Eye (tissue), 1 donor: ENCODE measurements at regions not wholly inside any gene's neighbourhood (a gene's known extent, or its start where the extent isn't known, plus 50 kb on each side); places are given as distances from the start of the nearest gene placed in this dataset.

ENCODE experiments used
- DNase-seq: peaks from one replicate; pipeline ENCODE4 v3.0.0-alpha.2; 2015

DNA sequence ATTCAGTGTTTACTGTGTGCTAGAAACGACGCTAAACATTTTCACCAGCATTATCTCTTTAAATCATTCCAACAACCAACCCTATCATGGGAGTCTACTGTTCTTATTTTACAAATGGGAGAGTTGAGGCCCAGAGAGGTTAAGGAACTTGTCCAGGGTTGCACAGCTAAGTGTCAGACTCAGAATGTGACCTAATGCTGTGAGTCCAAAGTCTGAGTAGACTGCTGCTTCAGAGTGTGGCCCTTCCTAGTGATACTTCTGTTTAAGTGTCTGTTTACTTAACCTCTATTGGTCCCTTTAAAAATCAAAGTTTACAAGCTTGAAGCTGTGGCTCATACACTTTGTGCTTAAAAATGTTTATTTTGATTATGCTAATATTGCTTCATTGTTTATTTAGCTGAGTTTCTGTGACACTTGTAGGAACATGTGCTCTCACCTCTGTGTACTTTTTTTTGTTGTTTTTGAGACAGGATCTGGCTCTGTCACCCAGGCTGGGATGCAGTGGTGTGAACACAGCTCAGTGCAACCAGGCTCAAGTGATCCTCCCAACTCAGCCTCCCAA, 84.4 kb upstream of the SYPL1 start:
- DNase-seq, result no peak

DNA sequence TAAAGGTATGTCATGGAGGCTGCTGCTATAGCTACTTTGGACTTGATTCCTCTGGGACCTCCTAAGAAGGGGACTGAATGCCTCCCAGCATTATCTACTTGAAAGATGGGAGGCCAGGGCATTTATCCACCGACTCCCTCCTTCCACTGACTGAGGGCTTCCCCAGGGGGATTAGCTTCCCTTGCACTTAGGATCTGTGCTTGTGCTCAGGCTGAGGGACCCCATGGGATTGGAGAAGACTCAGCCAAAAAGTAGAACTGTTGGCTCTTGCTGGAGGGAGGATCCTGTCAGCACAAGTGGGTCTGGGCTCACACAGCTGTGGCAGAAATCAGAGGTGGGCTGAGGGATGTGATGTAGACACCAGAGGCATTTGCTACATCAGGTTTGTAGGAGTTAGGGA, 81.5 kb upstream of the SYPL1 start:
- DNase-seq, result no peak

DNA sequence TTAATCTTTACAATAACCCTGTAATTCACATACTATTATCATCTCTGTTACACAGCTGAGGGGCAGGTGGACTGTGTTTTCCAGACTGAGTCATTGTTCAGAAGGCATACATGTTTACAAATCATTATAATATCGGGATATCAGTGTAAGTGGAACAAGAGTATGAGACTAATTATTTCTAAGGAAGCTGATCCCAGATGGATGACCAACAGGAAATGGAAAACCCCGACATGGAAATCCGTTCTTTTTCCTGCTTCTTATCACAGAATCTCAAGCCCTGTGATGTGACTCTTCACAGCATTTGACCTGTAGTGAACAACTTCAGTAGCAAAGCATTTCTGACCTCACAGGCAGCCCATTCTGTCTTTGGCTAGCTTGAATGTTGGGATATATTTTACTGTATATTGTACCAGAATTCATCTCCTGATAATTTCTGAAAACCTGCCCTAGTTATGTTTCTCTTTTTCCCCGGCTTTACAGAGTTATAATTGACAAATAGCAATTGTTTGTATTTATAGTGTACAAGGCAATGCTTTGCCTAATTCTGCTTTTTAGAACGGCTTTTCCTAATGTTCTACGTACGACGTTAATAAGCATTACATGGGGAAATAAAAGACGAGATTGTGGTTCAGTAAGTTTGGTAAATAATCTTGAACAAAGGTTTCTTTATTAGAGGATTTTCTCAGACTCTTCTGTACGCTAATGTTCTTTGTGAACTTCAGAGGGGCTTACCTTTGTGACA, 78.6 kb upstream of the SYPL1 start:
- DNase-seq, result no peak

DNA sequence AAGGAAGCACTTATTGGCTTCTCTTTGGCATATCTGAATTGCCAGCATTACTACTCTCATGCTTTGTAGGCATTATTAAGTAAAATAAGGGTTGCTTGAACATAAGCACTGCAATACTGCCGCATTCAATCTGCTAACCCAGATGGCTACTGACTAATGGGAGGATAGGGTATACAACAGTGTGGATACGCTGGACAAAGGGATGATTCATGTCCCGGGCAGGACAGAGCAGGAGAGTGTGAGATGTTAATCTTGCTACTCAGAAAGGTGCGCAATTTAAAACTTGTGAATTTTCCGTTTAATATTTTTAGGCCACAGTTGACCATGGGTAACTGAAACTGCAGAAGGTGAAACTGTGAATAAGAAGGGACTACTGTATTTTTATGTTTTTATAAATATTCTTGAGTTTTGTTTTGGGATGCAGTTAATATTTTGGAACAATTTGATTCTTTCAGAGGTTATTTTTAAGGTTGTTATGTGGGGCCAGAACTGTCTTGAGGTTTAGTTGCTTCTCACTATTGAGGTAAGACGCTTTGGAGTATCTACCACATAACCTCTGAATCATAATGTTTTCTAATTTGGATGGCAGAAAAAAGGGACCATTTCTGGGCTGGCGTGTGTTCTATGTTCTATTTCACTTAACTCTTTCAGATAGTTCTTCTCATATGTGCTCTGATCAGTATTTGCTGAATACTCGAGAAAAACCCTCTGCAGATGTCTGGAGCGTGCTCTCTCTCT, 75.7 kb upstream of the SYPL1 start:
- no peak for DNase-seq

DNA sequence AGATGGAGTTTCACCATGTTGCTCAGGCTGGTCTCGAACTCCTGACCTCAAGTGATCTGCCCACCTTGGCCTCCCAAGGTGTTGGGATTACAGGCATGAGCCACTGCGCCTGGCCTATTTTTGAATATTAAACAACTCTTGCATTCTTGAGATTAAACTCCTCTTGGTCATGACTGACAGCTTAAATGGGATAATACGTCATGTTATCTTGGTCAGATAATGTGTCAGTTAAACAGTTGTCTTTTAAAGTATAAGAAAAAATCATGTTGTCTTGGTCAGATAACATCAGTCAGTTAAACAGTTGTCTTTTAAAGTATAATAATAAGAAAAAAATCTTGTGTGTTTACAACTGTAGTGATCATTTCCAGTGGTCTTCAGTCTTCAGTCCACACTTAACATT, 73.6 kb upstream of the SYPL1 start:
- no peak for DNase-seq

DNA sequence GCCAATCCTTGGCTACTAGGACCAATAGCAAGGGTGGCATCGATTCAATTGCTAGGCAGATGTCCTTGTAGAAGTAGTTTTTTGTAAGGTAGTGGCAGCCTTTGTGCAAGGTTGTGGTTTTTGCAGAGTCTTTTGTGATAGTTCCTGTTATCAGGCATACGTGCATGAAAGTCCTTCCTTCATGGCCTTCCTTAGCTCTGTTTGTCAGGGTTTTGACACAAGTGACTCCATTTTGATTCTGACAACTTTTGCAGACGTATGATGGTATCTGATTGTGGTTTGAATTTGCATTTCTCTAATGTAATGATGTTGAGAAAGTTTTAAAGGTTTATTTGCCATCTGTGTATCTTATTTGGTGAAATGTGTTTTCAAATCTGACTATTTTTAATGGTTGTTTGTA, 71.8 kb upstream of the SYPL1 start:
- DNase-seq, result no peak

DNA sequence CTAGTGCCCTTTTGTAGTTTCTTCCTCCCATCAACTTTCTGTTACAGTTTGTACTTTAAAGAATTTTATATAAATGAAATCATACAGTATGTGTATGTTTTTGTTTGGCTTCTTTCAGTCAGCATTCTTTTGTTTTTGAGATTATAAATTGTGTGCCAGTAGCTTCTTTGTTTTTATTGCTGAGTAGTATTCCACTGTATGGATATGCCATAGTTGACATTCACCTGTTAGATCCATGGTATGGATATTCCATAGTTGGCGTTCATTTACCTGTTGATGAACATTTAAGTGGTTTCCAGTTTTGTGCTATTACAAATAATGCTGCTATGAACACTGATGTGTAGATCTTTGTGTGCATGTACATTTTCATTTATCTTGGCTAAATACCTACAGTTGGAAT, 70.8 kb upstream of the SYPL1 start:
- DNase-seq, result no peak

DNA sequence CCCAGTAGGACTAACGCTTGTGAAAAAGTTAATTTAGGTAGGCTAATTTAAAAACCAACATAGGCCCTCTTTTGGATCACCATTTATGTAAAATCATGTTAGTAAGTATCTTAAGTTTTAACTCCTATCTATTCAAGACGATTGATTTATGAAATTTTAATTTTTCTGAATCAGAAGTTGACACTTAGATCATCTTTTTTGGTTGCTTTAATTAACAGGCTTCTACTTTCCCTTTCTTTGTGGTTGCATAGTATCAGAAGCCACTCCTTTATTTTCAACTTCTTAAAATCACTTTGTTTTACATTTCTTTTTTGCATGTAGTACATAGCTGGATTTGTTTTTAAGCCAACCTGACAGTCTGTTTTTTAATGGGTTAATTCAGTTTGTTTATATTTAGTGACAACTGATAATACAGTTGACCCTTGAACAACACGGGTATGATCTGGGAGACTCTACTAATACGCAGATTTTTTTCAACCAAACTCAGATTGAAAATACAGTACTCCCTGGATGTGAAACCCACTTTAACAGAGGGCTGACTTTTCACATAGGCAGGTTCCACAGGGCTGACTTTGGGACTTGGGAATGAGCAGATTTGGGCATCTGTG, 69.7 kb upstream of the SYPL1 start:
- DNase-seq, result no peak

DNA sequence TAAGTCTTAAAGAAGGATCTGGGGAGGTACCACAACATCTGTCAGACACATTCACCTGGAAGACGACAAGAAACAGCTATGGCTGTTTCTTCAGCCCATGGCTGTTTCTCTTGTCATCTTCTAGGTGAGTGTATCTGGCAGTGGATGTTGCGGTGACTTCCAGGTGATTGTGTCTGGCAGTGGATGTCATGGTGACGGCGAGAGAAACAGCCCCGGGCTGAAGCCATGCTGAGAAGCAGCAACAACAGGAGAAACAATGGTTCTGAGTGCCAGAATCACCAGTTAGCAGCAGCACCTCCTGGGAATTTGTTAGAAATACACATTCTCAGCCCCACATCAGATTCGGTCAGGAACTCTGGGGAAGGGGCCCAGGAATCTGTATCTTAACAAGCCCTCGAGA, 68.6 kb upstream of the SYPL1 start:
- no peak for DNase-seq

DNA sequence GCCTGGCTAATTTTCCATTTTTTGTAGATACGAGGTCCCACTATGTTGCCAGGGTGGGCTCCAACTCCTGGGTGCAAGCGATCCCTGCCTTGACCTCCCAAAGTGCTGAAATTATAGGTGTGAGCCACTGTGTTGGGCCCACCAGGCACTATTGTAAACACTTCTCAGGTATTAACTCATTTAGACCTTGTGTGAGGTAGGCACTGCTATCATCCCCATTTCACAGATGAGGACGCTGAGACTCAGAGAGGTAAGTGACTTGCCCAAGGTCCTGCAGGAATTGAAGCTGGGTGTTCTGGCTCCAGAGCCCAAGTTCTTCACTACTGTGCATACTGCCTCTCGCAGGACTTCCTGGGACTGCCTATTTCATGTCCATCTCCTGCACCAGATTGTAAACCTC, 67.1 kb upstream of the SYPL1 start:
- no peak for DNase-seq

DNA sequence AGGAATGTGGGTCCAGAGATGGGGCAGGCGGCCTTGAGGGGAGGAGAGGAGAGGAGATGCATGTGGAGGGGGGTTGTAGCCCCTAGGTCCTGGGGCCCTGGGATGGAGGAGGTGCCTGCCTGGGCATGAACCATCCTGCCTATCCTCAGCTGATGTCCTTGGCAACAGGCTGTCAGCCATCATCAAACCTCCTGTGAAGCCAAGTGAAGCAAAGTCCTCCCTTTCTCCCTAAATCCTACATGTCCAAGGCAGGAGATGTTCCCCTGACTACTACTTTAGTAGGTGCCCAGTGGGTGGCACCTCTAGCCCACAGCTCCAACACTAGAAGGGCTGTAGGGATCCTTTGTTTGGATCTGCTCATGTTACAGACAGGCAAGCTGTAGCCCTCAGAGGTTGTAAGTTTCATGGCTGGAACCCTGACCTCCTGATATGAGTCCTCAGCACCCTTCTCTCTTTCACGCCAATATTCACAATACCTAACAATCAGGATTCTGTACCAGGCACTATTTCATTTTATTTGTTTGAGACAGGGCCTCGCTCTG, 66.6 kb upstream of the SYPL1 start:
- no peak for DNase-seq

DNA sequence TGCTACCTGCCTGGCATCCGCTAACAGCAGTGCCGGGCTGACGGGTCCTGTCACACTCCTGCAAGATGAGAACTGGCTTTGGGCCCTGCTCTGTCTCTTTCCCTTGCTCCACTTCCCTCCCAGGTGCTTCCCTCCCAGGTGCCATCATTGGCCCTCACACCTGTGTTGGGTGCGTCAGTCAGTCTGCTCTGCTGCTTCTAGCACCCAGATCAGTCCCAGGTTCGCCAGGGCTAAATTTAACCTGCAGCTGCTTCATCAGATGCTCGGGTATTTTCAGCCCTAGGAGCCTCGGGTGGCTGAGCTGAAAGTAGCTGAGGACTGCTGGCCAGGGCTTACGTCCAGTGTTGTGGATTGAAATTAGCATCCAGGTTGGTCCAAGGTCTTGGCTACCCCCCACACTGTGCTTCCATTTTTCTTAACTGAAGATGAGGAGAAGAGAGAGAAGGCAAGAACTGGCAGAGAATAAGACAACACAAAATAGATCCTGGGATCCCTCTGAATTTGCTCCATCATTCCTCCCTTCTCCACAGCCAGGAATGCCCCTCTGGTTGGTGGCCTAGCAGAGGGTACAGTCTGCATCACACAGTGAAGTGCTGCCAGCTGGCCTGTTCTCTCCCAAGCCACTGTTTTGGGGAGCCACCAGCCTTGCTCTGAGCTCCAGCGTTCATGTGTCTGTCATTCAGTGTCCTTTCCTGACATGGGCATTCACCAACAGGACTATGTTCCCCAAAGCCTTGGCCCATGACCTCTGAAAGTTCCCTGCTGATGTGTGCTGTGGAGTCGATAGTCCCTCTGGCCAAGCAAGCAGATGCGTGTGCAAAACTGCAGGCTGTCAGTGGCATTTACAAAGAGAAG, 65.9 kb upstream of the SYPL1 start:
- no peak for DNase-seq

DNA sequence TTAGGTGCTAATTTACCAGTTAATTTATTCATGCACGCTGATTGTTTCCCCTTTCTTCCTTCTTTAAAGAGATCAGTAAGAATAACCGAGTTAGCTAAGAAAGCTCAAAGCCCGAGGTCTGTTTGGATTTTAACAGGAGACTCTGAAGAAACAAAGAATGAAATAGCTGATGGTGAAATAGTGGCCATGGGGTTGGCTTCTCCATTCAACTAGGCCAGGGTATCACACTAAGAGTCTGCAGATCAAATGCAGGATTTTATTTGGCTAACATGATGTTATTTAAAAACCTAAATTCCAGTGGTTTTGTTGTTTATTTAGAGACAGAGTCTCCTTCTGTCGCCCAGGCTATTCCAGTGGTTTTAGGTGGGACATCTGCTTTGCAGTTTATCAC, 65.2 kb upstream of the SYPL1 start:
- no peak for DNase-seq

DNA sequence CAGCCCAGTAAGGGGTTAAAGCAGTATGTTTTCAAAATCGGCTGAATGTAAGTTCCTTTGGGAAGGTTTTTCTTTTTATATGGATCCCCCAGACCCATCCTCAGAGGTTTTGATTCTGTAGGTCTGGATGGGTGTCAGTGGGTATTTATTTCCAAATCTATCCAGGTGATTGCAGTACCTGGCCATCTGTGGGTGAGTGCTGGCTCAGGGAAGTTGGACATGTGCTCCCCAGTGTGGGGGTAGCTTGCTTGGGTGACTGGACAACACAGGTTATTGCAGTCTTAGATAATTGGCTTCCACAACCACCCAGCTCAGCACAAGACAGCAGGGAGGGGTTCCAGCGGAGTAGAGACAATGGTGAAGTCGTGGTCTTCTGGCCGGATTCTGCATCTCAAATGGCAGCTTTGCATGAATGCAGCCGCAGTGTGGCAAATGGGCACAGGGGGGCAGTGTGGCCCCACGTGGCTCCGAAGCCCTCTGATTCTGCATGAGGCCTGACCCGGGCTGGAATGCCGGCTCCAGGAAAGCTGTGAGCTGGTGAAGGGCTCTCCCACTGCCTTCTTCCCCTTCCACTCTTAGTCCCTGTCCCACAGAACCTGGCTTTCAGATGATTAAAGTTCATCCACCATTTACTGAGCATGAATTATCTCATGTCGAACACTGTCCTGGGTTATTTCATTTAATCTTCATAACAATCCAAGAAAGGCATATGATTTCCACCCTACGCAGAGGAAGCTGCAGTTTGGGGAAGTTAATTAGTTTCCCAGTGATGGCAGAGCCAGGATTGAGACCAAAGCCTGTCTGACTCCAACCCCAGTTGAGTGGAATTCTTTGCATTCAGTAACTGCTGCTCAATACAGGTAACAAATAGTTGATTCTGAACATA, 64.5 kb upstream of the SYPL1 start:
- DNase-seq, result peak; percentile 93

DNA sequence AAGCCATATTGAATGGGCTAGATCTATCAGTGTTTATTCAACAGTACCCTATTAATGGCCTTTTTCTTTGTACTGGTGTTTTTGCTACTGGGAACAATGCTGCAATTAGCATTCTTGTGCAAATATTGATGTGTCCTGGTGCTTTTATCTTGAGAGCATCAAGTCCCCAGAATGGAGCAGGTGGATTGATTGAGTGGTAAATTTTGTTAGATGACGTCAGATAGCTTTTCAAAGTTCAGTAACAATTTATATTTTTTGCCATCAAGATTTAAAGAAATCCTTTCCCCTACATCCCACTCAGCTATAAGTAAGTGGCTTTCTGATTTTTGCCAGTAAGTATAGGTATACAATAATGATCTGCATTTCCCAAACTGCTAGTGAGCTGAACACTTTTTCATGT, 63.4 kb upstream of the SYPL1 start:
- DNase-seq, result no peak

DNA sequence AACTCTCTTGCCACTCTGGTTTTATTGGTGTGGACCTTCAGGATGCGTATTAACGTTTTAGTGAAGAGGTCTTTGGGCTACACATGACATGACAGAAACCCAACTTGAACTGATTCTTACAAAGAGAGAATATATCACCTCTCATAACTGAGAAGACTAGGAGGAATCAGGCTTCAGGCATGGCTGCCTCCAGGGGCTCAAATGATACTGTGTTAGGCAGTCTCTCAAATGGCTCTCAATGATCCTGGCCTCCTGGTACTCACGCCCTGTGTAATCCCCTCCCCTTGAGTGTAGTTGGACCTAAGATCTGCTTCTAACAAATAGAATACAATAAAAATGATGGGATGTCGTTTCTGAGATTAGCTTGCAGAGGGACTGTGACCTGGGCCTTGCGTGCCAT, 58.5 kb upstream of the SYPL1 start:
- no peak for DNase-seq

DNA sequence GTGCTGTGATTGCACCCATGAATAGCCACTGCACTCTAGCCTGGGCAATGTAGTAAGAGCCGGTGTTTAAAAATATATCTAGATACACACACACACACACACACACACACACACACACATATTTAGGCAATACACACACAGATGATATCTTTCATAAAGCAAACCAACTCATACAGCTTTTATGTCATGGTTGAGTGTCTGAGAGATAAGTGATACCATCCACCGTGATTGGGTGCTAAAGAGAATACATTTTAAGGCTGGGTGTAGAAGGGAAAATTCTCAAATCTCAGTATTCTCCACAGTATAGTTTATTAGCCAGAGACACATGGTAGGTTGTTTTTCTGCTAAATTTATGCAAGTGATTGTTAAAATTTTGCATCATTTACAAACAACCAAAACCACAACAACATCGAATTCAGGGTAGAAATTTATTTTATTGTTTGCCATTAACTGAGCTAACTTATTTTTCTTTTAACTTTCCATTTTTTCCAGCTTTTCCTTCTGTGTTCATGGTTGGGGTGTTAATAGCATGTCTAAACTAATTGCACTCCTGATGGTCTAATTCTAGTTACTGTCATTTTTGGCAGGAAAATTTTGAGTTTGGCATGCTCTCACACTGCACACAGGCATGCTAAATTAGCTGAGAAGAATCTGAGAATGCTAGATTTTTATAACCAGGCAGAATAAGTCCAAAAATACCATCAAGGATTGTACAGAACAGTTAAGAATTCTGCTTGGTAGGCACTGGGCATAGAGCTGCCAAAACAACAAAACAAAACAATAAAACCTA, 57.9 kb upstream of the SYPL1 start:
- no peak for DNase-seq

DNA sequence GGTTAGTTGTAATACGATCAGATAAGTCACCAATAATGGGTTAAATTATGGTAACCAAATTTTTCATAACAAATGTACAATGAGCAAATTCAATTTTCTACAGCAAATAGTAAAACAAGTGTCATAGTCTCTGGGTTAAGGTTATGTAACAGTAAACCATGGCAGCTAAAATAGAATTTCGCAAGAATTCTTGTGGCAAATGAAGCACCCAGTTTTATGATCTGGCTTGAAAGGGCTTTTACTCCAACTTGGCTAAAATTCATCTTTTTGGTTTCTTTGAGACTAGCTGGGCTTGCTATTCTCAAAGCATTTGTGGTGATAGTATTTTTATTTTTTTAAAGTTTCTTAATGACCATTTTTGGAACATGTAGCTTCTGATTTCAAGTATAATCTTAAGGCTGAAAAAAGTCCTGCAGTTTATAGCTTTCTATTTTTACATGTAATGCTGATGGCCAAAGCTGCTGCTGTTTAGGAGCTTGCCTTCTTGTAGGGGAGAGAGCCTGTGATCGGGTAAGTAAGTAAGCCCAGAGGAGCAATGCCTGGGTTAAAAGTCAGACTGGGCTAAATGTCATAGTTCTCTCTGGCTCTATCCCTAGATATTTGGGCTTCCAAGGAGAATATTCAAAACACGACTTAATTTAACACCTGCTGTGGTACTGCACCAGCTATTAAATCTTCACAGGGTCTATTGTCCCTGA, 55.5 kb upstream of the SYPL1 start:
- DNase-seq, result no peak

DNA sequence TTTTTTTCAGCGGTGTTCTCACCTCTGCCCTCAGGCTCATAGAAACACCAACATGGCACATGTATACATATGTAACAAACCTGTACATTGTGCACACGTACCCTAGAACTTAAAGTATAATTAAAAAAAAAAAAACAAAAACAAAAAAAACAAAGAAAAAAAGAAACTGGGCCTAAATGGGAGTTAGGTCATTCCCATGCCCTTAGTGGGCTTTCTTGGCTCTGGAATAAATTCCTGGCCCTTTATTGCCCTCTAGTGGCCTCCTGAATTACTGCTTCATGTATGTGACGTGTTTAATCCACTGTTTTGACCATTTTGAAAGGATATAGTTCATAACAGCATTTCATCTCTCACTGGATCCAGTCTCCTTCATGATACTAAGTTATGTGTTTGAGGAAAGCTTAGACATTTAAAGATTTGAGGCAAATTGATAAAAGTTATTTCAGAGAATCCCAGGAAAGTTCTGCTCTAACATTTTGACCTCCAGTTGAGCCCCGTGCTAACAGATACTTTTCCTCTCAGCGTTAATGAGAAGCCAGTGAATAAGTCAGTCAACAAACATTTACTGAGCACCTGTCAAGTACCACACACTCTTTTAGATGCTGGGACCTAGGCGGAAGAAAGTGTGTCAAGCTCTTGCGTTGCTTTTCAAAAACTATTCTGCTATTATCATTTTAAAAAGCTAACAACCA, 54.7 kb upstream of the SYPL1 start:
- peak; percentile 93 for DNase-seq

DNA sequence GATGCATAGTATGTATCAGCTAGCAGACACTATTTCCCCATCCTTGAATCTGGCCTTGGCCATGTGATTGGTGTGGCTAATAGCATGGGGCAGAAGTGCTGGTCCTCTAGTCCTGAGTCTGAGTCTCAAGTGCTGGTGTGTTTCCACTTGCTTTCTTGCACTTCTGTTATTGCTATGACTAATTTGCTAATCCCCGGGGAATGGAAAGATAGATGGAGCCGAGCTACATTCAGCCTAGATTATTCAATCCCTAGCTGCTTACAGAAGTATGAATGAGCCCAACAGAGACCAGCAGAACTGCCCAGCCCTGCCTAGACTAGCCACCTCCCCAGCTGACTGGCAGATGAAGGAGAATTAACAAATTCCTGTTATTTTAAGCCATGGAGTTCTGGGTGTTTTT, 53.2 kb upstream of the SYPL1 start:
- DNase-seq, result peak; percentile 25
